Coronary artery (tissue), 2 donors: ENCODE measurements at regions not wholly inside any gene's neighbourhood (a gene's known extent, or its start where the extent isn't known, plus 50 kb on each side); places are given as distances from the start of the nearest gene placed in this dataset.

Experiments
- DNase-seq: peaks from one replicate; pipeline ENCODE4 v3.0.0-alpha.2; 2017; ENCODE audit warnings: low spot score
- H3K27ac ChIP-seq, 2 donors: fragments of 200-600 bp; sonication (generic); one replicate each; pipeline ENCODE4 v1.5.1; 2016 to 2019
- H3K4me3 ChIP-seq: fragments of 200-600 bp; sonication (generic); 2 replicates; pipeline ENCODE4 v1.5.1; 2016; ENCODE audit warnings: mild to moderate bottlenecking, moderate library complexity
- TF ChIP-seq, protein P1 (sequence below): fragments of 200-600 bp; sonication (generic); IDR thresholded peaks from one replicate; pipeline ENCODE4 v1.5.1; 2019; ENCODE audit warnings: antibody characterized with exemption

GRCh38 chr5:3662344-3662743, 66.7 kb downstream of the IRX1 start:
- no peak overlapping the region for H3K4me3 ChIP-seq
- no peak for DNase-seq
- H3K27ac ChIP-seq = no peak overlapping the region
- TF ChIP-seq, protein P1, sequence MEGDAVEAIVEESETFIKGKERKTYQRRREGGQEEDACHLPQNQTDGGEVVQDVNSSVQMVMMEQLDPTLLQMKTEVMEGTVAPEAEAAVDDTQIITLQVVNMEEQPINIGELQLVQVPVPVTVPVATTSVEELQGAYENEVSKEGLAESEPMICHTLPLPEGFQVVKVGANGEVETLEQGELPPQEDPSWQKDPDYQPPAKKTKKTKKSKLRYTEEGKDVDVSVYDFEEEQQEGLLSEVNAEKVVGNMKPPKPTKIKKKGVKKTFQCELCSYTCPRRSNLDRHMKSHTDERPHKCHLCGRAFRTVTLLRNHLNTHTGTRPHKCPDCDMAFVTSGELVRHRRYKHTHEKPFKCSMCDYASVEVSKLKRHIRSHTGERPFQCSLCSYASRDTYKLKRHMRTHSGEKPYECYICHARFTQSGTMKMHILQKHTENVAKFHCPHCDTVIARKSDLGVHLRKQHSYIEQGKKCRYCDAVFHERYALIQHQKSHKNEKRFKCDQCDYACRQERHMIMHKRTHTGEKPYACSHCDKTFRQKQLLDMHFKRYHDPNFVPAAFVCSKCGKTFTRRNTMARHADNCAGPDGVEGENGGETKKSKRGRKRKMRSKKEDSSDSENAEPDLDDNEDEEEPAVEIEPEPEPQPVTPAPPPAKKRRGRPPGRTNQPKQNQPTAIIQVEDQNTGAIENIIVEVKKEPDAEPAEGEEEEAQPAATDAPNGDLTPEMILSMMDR = no peak

GRCh38 chr5:3671337-3671736, 75.7 kb downstream of the IRX1 start:
- H3K4me3 ChIP-seq = no peak overlapping the region
- H3K27ac ChIP-seq = no peak overlapping the region
- no peak for DNase-seq
- TF ChIP-seq, protein P1 = no peak

DNA sequence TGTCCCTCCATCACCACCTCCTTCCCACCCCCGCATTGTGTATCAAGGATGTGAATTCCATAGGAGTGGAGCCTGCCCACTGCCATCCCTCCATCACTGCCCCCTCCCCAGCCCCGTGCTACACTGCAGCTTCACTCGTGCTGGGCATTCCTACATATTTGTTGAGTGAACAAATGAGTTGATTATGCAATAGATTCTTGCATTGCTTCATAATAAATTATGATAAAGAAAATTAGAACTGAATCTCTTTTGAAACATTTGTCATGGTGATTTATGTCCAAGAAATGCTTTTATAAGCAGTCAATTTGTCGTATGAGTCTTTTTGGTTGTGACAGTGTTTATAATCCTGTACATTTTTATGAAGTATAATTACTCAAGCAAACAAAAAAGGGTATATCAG, 83.2 kb downstream of the IRX1 start:
- Histone ChIP-seq H3K27ac (no peak overlapping the region), H3K4me3 (no peak overlapping the region)
- DNase-seq = no peak
- TF ChIP-seq, protein P1 = no peak

GRCh38 chr5:3680821-3681220, 85.2 kb downstream of the IRX1 start:
- Histone ChIP-seq H3K27ac (no peak overlapping the region), H3K4me3 (no peak overlapping the region)
- TF ChIP-seq, protein P1 = no peak
- no peak for DNase-seq

DNA sequence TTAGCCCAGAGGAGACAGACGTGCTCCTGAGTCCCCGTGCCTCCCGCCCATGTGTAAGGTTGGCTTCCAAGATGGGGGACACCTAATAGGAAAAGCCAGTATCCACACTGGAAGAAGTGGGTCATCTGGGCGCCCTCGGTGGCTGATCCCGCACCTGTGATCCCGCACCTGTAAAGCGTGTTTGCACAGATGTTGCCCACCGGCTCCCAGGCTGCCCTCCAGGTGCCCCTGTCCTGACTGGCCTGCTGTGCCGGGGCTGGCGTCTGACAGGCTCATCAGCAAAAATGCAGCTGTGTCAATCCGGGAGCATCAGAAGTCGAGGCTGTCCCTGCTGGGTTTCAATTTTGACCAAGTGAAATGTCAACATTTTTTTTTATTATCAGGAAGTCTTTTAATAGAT, 88.5 kb downstream of the IRX1 start:
- TF ChIP-seq, protein P1 = no peak
- no peak overlapping the region for H3K4me3 ChIP-seq
- DNase-seq = no peak
- H3K27ac ChIP-seq = no peak overlapping the region

DNA sequence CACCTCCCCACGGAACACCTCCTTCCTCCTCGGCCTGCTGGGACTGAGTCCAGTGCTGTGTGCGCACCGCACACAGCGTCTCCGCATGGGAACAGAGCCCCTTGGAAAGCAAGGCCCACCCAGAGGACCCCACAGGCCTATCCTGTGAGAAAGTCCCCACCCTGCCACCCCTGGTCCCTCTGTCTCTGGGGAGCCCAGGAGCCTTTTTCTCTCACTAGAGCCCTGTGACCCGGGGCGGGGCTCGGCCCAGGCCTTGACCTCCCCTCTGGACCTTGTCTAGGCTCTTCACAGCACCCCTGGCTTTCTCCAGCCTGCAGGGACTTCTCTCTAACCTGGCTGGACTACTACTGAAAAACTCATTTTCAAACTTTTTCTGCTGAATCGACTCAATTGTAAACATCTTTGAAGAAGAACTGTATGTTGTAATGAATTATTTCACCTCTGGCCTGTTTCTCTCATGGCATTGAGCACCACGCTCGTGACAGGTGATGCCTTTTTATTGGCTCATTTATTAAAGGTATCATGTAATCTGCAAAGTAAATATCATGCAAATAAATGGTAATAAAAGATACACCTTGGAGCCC, 89.2 kb downstream of the IRX1 start:
- no peak overlapping the region for H3K27ac ChIP-seq
- TF ChIP-seq, protein P1 = no peak
- no peak overlapping the region for H3K4me3 ChIP-seq
- DNase-seq = no peak

DNA sequence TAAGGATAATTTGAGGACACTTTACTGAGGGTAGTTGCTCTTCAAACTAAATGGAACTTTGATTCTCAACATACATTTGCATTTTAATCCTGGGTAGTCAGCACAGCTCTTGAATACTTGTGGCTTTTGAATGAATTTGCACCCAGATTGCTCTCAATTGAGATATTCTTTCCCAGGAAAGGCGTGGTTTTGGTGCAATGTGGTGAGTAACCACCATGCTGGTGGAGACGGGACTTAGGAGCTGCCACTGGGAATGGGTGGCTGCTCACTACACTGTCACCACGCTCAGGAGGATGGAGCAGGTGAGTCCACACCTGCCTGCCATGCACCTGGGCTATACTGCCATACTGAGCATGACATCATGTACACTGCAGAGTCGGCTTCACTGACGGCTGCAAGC, 99.2 kb downstream of the IRX1 start:
- Histone ChIP-seq H3K4me3 (no peak overlapping the region), H3K27ac (no peak overlapping the region)
- TF ChIP-seq, protein P1 = no peak
- no peak for DNase-seq
